KMS-11 (cell line): ENCODE measurements at regions not wholly inside any gene's neighbourhood (a gene's known extent, or its start where the extent isn't known, plus 50 kb on each side); places are given as distances from the start of the nearest gene placed in this dataset.

Experiments
- H2AFZ ChIP-seq: fragments of 200-600 bp; sonication (generic); 2 replicates; pipeline ENCODE4 v1.6.1; 2016; ENCODE audit warnings: antibody characterized with exemption, mixed run types, low read depth
- H3K27ac ChIP-seq: fragments of 200-600 bp; sonication (generic); 2 replicates; pipeline ENCODE4 v1.6.1; 2016; ENCODE audit warnings: mild to moderate bottlenecking, mixed run types
- H3K27me3 ChIP-seq: fragments of 200-600 bp; sonication (generic); 2 replicates; pipeline ENCODE4 v1.6.1; 2017; ENCODE audit warnings: mild to moderate bottlenecking, low read depth, mixed run types, moderate library complexity; ENCODE audit not compliant: insufficient read depth
- H3K36me3 ChIP-seq: fragments of 200-600 bp; sonication (generic); 2 replicates; pipeline ENCODE4 v1.6.1; 2017; ENCODE audit warnings: mild to moderate bottlenecking, mixed run types; ENCODE audit not compliant: insufficient read depth
- H3K4me1 ChIP-seq: fragments of 200-600 bp; sonication (generic); 2 replicates; pipeline ENCODE4 v1.6.1; 2016; ENCODE audit warnings: mild to moderate bottlenecking, low read depth, mixed run types; ENCODE audit not compliant: poor library complexity, severe bottlenecking
- H3K4me2 ChIP-seq: fragments of 200-600 bp; sonication (generic); 2 replicates; pipeline ENCODE4 v1.7.0; 2016; ENCODE audit warnings: mild to moderate bottlenecking, mixed run types
- H3K4me3 ChIP-seq: fragments of 200-600 bp; sonication (generic); IDR thresholded peaks from 2 replicates; pipeline ENCODE4 v1.6.1; 2017; ENCODE audit warnings: low read depth, low read length, mixed read lengths; ENCODE audit not compliant: insufficient read depth
- H3K79me2 ChIP-seq: fragments of 200-600 bp; sonication (generic); 2 replicates; pipeline ENCODE4 v1.6.1; 2016; ENCODE audit warnings: low read depth, mixed run types; ENCODE audit not compliant: insufficient read depth
- H3K9ac ChIP-seq: fragments of 200-600 bp; sonication (generic); 2 replicates; pipeline ENCODE4 v1.6.1; 2016; ENCODE audit warnings: mild to moderate bottlenecking, mixed run types
- H4K20me1 ChIP-seq: fragments of 200-600 bp; sonication (generic); 2 replicates; pipeline ENCODE4 v1.6.1; 2016; ENCODE audit warnings: mild to moderate bottlenecking, mixed run types; ENCODE audit not compliant: insufficient read depth
- CTCF ChIP-seq: fragments of 200-600 bp; sonication (generic); conservative IDR thresholded peaks from 2 replicates; pipeline ENCODE4 v1.6.1; 2017; ENCODE audit warnings: low read depth, mild to moderate bottlenecking, antibody characterized with exemption, low read length, moderate library complexity, mixed read lengths

GRCh38 chr4:137631605-137632004 is 99.3 kb upstream of the PCDH18 start:
- Histone ChIP-seq H3K79me2 (no peaks in the 10 kb centered on the region), H3K27ac (no peak overlapping the region), H3K9ac (no peak overlapping the region), H2AFZ (no peak overlapping the region), H3K4me2 (no peak overlapping the region), H3K36me3 (no peaks in the 10 kb centered on the region), H4K20me1 (no peaks in the 10 kb centered on the region), H3K4me1 (no peaks in the 10 kb centered on the region), H3K27me3 (no peaks in the 10 kb centered on the region), H3K4me3 (no peak overlapping the region)
- no peak for TF ChIP-seq CTCF

DNA sequence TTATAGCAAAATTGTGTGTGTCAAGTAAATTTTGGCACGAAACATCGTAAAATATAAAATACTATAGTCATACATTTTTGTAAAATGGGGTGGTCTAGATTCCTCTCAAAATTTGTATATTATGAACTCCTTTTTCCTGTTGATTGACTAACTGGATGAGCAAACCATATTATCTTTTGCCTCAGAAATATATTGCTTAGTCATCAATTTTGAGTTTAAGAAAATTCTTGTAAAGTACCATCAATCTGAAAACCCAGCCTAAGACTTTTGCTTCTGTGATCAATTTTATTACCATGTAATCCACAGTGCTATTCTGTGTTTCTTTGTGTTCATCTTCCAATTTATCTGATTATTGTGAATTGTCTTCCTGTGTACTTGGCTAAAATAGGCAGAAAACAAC is 98.0 kb upstream of the PCDH18 start:
- H2AFZ ChIP-seq: no peak overlapping the region
- H3K79me2 ChIP-seq: no peaks in the 10 kb centered on the region
- H4K20me1 ChIP-seq: no peaks in the 10 kb centered on the region
- H3K4me3 ChIP-seq: no peak overlapping the region
- no peak overlapping the region for H3K9ac ChIP-seq
- H3K4me1 ChIP-seq: no peaks in the 10 kb centered on the region
- no peak for TF ChIP-seq CTCF
- H3K4me2 ChIP-seq: no peak overlapping the region
- no peaks in the 10 kb centered on the region for H3K36me3 ChIP-seq
- H3K27me3 ChIP-seq: no peaks in the 10 kb centered on the region
- no peak overlapping the region for H3K27ac ChIP-seq

DNA sequence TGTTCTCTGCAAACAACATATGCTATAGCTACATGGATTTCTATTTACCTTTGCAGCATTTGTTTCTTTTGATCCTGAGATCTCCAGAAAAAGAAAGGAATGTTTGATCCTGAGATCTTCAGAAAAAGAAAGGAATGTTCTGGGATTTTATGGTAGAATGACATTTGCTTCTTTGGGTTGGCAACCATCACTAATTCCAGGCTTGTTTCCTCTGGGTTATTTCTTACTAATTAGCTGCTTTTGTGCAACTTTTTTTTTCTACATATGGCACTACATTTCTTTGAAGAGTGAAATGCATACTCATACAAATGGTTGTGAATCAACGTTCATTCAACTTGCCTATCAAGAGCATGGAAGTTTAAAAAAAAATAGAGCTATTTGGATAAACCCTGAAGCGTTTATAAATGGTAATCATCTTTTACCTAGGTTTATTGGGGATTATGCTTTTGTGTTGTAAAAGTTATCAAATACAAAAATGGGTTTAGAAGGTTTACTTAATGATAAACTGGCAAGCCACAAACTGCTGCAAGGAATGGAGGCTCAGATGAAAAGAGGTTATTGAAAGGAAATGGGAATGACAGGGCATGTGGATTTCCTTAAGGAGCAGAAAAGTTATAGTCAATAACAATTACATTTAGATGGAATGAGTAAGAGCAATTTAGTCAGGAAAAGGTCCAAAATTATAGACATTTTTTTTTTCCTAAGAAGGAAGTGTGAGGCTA is 95.6 kb upstream of the PCDH18 start:
- Histone ChIP-seq H3K4me1 (peaks cover 10% of the 10 kb centered on the region), H4K20me1 (no peaks in the 10 kb centered on the region), H3K9ac (no peak overlapping the region), H3K4me2 (no peak overlapping the region), H3K27me3 (no peaks in the 10 kb centered on the region), H3K36me3 (no peaks in the 10 kb centered on the region), H2AFZ (no peak overlapping the region), H3K79me2 (no peaks in the 10 kb centered on the region), H3K4me3 (no peak overlapping the region), H3K27ac (no peak overlapping the region)
- TF ChIP-seq CTCF: no peak

- Histone ChIP-seq H2AFZ (no peak overlapping the region), H3K4me3 (no peak overlapping the region), H3K79me2 (no peaks in the 10 kb centered on the region), H3K9ac (no peak overlapping the region), H3K4me1 (peaks cover 14% of the 10 kb centered on the region), H3K27me3 (no peaks in the 10 kb centered on the region), H4K20me1 (no peaks in the 10 kb centered on the region), H3K36me3 (no peaks in the 10 kb centered on the region), H3K27ac (no peak overlapping the region), H3K4me2 (no peak overlapping the region)
- TF ChIP-seq CTCF: no peak
Observed at GRCh38 chr4:137626942-137627738, 94.8 kb upstream of the PCDH18 start.
